ENCODE measurements at regions not wholly inside any gene's neighbourhood (a gene's known extent, or its start where the extent isn't known, plus 50 kb on each side); places are given as distances from the start of the nearest gene placed in this dataset.

DNA sequence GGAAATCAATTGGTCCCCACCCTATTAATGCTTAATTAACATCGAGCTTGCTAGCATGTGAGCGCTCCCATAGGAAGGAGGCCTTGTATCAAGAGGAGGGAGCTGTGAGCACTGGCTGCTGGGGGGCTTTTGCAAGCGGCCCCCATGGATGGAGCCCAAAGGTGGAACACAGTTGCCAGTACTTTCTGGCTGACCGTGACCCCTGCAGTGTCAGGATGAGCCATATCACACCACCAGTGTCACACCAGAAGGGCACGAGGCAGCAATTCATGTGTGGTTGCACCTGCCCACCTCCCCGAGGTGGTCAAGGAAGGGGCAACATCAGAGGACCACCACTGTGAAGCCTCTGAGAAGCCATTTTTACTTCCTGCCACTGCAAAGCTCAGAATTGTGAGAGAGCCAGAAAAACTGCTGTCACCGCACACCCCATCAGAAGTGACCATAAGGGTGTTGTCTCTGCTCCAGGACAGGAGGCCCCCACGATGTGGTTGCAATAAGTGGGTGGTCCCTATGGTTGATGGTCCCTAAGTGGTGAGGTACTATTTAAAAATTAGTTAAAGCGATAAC, 99.8 kb upstream of the RAB6C start:
- TF ChIP-seq, protein P1, sequence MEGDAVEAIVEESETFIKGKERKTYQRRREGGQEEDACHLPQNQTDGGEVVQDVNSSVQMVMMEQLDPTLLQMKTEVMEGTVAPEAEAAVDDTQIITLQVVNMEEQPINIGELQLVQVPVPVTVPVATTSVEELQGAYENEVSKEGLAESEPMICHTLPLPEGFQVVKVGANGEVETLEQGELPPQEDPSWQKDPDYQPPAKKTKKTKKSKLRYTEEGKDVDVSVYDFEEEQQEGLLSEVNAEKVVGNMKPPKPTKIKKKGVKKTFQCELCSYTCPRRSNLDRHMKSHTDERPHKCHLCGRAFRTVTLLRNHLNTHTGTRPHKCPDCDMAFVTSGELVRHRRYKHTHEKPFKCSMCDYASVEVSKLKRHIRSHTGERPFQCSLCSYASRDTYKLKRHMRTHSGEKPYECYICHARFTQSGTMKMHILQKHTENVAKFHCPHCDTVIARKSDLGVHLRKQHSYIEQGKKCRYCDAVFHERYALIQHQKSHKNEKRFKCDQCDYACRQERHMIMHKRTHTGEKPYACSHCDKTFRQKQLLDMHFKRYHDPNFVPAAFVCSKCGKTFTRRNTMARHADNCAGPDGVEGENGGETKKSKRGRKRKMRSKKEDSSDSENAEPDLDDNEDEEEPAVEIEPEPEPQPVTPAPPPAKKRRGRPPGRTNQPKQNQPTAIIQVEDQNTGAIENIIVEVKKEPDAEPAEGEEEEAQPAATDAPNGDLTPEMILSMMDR (IDR thresholded peaks at IDR 0.05): no peak
- TF ChIP-seq POLR2A (IDR thresholded peaks at IDR 0.05): no peak
